Prostate gland (tissue), 2 donors: ENCODE measurements at regions not wholly inside any gene's neighbourhood (a gene's known extent, or its start where the extent isn't known, plus 50 kb on each side); places are given as distances from the start of the nearest gene placed in this dataset.
A peak's percentile ranks its signal among the peaks of the same experiment; 100 is the strongest.

Experiments used
- DNase-seq: peaks from one replicate; pipeline ENCODE4 v3.0.0-alpha.2; 2019; ENCODE audit warnings: low spot score
- H3K27ac ChIP-seq, 2 donors: fragments of 200-600 bp; sonication (generic); 2 replicates each; pipeline ENCODE4 v1.5.1; 2017 to 2019
- H3K27me3 ChIP-seq: fragments of 200-600 bp; sonication (generic); replicated peaks from 2 replicates; pipeline ENCODE4 v1.5.1; 2019; ENCODE audit not compliant: insufficient read depth
- H3K36me3 ChIP-seq, 2 donors: fragments of 200-600 bp; sonication (generic); 1 replicate in 1 of 2; 2 replicates in 1 of 2; pipeline versions ENCODE4 v1.5.1 to v1.8.1; 2017 to 2019
- H3K4me1 ChIP-seq: fragments of 200-600 bp; sonication (generic); replicated peaks from 2 replicates; pipeline ENCODE4 v1.5.1; 2019
- H3K4me3 ChIP-seq, 2 donors: fragments of 200-600 bp; sonication (generic); 2 replicates each; pipeline ENCODE4 v1.5.1; 2017 to 2019
- H3K9me3 ChIP-seq: fragments of 200-600 bp; sonication (generic); 2 replicates; pipeline ENCODE4 v1.5.1; 2017
- CTCF ChIP-seq, 4 experiments: fragments of 200-600 bp in 2 of 4; fragments of 450-650 bp in 2 of 4; sonication (generic) in 2 of 4; IDR thresholded peaks; 1 replicate in 3 of 4; 2 replicates in 1 of 4; pipeline ENCODE4 v1.5.1; 2016 to 2019; ENCODE audit warnings: antibody characterized with exemption in 4 of 4, mild to moderate bottlenecking in 2 of 4, moderate library complexity in 2 of 4
- POLR2A ChIP-seq: fragments of 450-650 bp; IDR thresholded peaks from one replicate; pipeline ENCODE4 v1.6.1; 2016; ENCODE audit warnings: antibody characterized with exemption, mild to moderate bottlenecking
- POLR2AphosphoS5 ChIP-seq: sonication (generic); formaldehyde crosslinking; IDR thresholded peaks from one replicate; pipeline ENCODE4 v1.6.1; 2017; ENCODE audit warnings: antibody characterized with exemption
- WGBS: methylation state at CpG from one replicate; pipeline ENCODE4 v1.1.5; 2018; 5-methylcytosine and 5-hydroxymethylcytosine counted together
- intact Hi-C: fragments of 100-400 bp; cut with DNase I; formaldehyde crosslinking; loops from one replicate; pipeline ENCODE4 v1.14.2; 2022

- DNase-seq: no peak
- peaks cover 23% of the 10 kb centered on the region for H3K4me1 ChIP-seq
- intact Hi-C loops: no loop called here
- peak overlapping the region; percentile 78 to 80 for H3K27ac ChIP-seq
- 91% methylated on average over 6 of the region's 6 CpGs for WGBS
- no peaks in the 10 kb centered on the region for H3K27me3 ChIP-seq
- TF ChIP-seq CTCF (IDR thresholded peaks at IDR 0.05) (no peak), POLR2A (no peak), POLR2AphosphoS5 (no peak)
- H3K9me3 ChIP-seq: no peaks in the 10 kb centered on the region
- no peaks in the 10 kb centered on the region for H3K36me3 ChIP-seq
- H3K4me3 ChIP-seq: no peak overlapping the region
Measured at GRCh38 chr19:34309368-34310138, 55.2 kb downstream of the GARRE1 start.

- Histone ChIP-seq H3K27ac (peak overlapping the region; percentile 78 to 80), H3K36me3 (no peaks in the 10 kb centered on the region), H3K9me3 (no peaks in the 10 kb centered on the region), H3K4me3 (no peak overlapping the region), H3K27me3 (no peaks in the 10 kb centered on the region), H3K4me1 (peaks cover 21% of the 10 kb centered on the region)
- 34% methylated on average over 6 of the region's 6 CpGs for WGBS
- intact Hi-C loops: no loop called here
- TF ChIP-seq POLR2AphosphoS5 (peak; percentile 92), POLR2A (no peak)
- peak; percentile 86 for DNase-seq
Measured at GRCh38 chr19:34310494-34310981, 54.5 kb upstream of the GPI start.

- Histone ChIP-seq H3K4me3 (no peak overlapping the region), H3K9me3 (no peaks in the 10 kb centered on the region), H3K27me3 (no peaks in the 10 kb centered on the region), H3K36me3 (no peaks in the 10 kb centered on the region), H3K27ac (peak overlapping the region in 1 of 2 donors; percentile 80), H3K4me1 (peaks cover 21% of the 10 kb centered on the region)
- no peak for DNase-seq
- 85% methylated on average over 6 of the region's 6 CpGs for WGBS
- intact Hi-C loops: no loop called here
- no peak for TF ChIP-seq POLR2A
- no peak for TF ChIP-seq POLR2AphosphoS5
- TF ChIP-seq CTCF (IDR thresholded peaks at IDR 0.05): no peak
Measured at GRCh38 chr19:34313188-34313587, 51.8 kb upstream of the GPI start.

- no peak for DNase-seq
- Histone ChIP-seq H3K27me3 (no peaks in the 10 kb centered on the region), H3K9me3 (no peaks in the 10 kb centered on the region), H3K36me3 (no peaks in the 10 kb centered on the region), H3K27ac (peak overlapping the region in 1 of 2 donors; percentile 52), H3K4me1 (peaks cover 22% of the 10 kb centered on the region), H3K4me3 (no peak overlapping the region)
- intact Hi-C loops: no loop called here
- TF ChIP-seq POLR2AphosphoS5: peak; percentile 33
- TF ChIP-seq POLR2A: no peak
- WGBS: 64% methylated on average over 4 of the region's 4 CpGs
Measured at GRCh38 chr19:34314437-34315313, 50.3 kb upstream of the GPI start.
